GM18507 (cell line): ENCODE measurements at regions not wholly inside any gene's neighbourhood (a gene's known extent, or its start where the extent isn't known, plus 50 kb on each side); places are given as distances from the start of the nearest gene placed in this dataset.
"Not testable (repeated sequence)": the region's sequence is repeated elsewhere in the genome, so short reads cannot be mapped to it uniquely, and the experiment has no call there.

Source experiments
- DNase-seq: peaks from one replicate; pipeline ENCODE4 v3.0.0; 2011; ENCODE audit warnings: low read depth; ENCODE audit not compliant: insufficient read length; ENCODE audit errors: extremely low spot score
- FAIRE-seq: peaks from 2 replicates; lab custom pipeline; 2011; peaks lifted over from hg19 to GRCh38; lab: Jason Lieb, UNC

- FAIRE-seq: no peak
- no peak for DNase-seq
These were observed 127.9 kb downstream of the PXDC1 start for GRCh38 chr6:3623451-3624249.

DNA sequence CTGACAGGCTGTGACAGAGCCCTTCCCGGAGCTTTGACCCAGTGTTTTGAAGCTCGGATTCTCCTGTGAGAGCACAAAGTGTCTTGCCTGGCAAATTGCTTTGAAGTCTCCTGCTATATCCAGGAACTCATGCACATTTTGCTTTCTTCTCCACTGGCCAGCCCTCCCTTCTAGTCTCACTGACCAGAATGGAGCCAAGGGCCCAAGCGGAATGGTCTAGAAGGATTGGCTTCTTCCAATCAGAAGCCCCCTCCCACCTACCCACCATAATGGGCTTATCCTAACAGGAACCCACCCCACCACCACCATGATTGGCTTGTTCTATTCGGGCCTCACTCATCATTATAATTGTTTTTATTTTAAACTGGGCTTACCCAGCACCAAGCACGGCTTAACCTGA, 130.1 kb downstream of the PXDC1 start:
- DNase-seq (no peak), FAIRE-seq (no peak)

- FAIRE-seq (no peak), DNase-seq (no peak)
These were observed 130.6 kb downstream of the PXDC1 start for GRCh38 chr6:3620937-3621336.

GRCh38 chr6:3620389-3620788, 131.1 kb downstream of the PXDC1 start:
- FAIRE-seq: no peak
- DNase-seq: no peak

DNA sequence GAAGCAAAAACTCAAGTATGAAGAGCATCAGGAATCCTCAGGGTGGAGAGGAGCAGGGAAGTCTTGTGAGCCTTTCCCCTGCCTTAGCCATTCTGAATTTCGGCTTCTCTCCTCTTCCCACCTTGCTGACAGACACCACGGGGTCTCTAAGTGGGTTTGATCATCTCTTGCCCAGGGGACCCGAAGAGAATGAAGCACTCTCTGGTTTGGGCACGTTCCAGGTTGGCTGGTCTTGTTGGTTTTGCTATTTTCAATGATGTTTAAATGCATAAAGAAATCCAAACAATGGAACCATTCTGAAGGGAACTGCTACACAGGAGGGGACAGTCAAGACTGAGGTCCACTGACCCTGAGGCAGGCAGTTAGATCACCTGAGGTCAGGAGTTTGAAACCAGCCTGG, 131.7 kb downstream of the PXDC1 start:
- DNase-seq: no peak
- FAIRE-seq: no peak

GRCh38 chr6:3619201-3619600, 132.3 kb downstream of the PXDC1 start:
- DNase-seq (no peak), FAIRE-seq (no peak)

GRCh38 chr6:3618642-3619041, 132.9 kb downstream of the PXDC1 start:
- FAIRE-seq: no peak

GRCh38 chr6:3617681-3618311, 133.7 kb downstream of the PXDC1 start:
- DNase-seq (no peak), FAIRE-seq (no peak)

More at GRCh38 chr6:3618642-3619041, 132.9 kb downstream of the PXDC1 start:
- no peak for DNase-seq

DNA sequence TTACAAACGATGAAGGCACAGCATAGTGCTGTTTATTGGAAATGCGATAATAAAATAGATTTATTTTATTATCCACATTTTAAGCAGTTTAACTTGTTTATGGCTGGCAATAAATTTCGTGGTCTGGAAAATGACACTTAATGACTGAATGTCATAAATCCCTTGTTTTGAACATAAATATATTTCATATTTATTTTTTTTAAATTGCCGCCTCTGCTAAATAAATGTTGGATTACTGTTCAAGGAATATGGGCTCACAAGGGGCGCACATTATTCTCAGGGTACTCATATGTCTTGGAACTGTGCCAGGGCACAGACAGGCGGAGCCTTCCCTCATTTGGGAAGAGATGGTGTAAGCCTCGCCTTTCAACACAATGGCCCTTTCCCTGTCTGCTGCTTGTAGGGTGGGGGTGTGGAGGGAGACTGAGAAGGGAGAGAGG, 134.3 kb downstream of the PXDC1 start:
- FAIRE-seq (no peak), DNase-seq (no peak)

- DNase-seq: no peak
- FAIRE-seq: no peak
These were observed 134.8 kb downstream of the PXDC1 start for GRCh38 chr6:3616565-3617176.

DNA sequence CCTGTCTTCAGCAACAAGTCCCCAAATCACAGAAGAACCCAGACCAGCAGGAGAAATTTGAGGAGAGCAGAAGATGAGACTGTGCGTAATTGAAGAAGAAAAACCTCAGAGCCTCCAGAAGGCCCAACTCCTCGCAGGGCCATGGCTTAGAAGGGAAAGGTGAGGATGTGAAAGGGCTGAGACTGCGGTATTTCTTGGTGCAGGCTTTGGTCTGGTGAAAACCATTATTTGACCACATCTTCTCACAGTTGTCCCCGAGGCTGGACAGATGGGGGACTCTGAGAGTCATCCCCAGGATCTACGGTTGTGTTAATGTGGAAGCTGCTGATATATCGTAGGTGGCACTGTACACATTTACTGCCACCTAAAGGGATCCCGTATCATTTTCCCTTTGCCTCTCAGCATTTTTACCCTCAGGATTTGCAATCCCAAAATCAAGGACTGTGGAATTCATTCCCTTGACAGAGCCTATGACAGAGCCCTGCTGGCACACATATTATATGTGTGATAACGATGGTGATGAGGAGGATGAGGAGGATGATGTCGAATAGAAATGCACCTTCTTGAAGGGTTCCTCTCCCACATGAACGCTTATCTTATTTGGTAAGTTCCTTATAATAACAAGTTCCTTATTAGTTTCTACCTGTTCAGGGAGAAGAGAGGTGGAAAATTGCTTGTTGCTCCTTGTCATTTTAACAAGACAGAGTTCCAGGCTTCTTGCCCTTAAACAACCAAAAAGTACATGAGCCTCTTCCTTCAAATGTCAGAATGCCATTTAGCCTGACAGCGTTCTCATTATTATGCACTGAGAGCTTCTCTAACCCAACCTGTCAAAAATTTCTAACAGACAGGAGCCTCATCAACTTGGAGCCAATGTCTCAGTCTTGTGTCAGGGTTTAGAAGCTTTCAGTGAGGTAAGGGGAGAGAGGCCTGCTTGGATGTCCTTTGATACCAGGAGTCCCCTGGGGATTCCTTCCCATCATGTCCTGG, 135.8 kb downstream of the PXDC1 start:
- no peak for FAIRE-seq
- no peak for DNase-seq

DNA sequence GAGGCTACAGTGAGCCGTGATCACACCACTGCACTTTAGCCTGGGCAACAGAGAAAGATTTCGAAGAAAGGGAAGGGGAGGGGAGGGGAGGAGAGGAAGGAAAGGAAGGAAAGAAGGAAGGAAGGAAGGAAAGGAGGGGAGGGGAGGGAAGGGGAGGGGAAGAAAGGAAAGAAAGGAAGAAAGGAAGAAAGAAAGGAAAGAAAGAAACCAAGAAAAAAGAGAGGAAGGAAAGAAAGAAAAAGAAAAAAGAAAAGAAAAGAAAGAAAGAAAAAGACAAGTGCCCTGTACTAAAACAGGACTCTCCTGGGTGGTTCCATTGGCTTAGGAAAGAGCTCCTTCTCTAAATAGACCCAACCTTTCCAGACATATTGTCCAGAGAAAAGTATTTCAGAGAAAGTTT, 136.6 kb downstream of the PXDC1 start:
- FAIRE-seq (no peak), DNase-seq (no peak)

DNA sequence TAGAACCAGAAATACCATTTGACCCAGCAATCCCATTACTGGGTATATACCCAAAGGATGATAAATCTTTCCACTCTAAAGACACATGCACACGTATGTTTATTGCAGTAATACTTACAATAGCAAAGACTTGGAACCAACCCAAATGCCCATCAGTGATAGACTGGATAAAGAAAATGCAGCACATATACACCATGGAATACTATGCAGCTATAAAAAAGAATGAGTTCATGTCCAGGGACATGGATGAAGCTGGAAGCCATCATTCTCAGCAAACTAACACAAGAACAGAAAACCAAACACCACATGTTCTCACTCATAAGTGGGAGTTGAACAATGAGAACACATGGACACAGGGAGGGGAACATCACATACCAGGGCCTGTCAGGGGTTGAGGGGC, 137.9 kb downstream of the PXDC1 start:
- FAIRE-seq, DNase-seq: not testable (repeated sequence)

DNA sequence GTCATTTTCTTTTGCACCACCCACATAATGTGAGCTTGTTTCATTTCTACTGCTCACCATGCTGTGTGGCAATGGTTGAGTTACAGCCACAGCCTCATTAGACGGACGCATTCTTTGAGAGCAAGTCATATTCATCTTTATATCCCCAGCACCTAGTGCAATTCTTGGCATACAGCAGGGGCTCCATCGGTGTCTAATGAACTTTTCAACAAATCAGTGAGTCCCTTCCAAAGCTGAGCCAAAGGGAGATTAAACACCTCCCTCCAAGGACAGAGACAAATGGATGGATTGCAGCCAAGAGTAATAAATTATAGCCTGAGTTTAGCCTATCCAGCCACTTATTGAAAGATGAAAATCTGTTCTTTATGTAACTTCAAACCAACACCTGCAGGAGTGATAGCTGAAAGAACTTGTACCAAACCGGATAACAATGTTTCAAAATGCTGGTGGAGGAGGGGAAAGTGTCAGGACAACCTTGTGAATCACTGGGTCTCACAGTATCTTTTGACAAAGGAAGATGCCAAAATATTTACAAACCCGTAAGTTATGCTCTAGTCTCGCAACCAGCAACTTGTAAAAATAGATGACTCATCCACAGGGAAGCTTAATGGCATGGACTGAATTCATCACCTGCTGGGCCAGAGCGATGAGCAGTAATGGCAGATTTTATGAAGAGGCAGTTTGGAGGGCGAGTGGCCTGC, 139.0 kb downstream of the PXDC1 start:
- no peak for DNase-seq
- FAIRE-seq: no peak

GRCh38 chr6:3610921-3611320, 140.6 kb downstream of the PXDC1 start:
- no peak for FAIRE-seq
- no peak for DNase-seq

DNA sequence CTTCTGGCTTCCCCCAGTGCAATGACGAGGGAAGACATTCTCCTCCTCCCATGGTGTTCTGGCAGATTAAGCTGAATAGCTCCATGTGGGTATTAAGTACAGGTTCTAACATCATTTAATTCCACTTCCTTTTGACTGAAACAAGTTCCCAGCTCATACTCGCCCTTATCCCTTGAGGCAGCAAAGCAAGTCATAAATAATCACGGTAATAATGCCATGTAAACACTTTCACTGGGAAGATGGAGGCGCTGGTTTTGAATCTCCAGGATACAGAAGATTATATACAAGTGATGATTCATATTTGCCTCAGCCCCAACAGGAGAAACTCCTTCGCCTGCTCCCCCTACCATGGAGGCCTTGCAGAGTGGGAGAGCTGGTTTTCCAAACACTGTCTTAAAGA, 141.3 kb downstream of the PXDC1 start:
- FAIRE-seq: no peak

DNA sequence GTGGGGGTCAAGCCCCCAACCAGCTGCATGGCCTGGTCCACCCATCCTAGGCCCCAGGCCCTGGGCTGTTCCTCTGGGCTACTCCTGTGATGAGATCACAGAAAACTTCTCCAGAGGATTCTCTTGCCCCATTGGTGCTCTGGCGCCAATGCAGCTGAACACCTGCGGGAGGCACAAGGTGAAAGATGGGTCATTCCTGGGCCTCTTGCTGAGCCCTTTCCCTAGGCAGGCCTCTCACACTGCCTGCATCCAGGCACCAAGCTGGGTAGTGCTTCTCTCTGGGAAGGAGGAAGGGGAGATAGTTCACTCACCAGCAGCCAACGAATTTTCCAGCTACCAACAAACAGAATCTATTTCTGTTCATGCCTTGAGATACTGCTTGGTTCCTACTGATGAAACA, 142.1 kb downstream of the PXDC1 start:
- FAIRE-seq (no peak), DNase-seq (no peak)

More for the DNA sequence above, 141.3 kb downstream of the PXDC1 start:
- DNase-seq: no peak

DNA sequence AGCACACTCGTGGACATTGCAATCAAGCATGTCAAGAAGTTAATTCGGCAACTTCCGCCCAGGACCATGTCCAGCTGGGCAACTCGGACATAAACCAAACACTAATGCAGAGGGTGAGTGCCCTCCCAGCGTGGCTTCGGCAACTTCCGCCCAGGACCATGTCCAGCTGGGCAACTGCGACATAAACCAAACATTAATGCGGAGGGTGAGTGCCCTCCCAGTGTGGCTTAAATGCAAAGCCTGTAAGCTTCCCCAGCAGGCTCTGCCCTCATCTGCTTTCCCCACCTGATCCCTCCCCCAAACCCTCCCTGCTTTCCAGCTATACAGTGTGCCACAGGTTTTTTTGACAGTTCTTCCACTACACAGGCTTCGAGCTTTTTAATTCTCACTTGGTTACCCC, 143.4 kb downstream of the PXDC1 start:
- no peak for FAIRE-seq

GRCh38 chr6:3607599-3607998, 143.9 kb downstream of the PXDC1 start:
- FAIRE-seq (no peak), DNase-seq (no peak)

More for the DNA sequence above, 143.4 kb downstream of the PXDC1 start:
- DNase-seq: no peak
